GM12875 (cell line): ENCODE measurements at regions not wholly inside any gene's neighbourhood (a gene's known extent, or its start where the extent isn't known, plus 50 kb on each side); places are given as distances from the start of the nearest gene placed in this dataset.
"Not testable (repeated sequence)": the region's sequence is repeated elsewhere in the genome, so short reads cannot be mapped to it uniquely, and the experiment has no call there.

Source experiments
- H3K4me3 ChIP-seq: one replicate; pipeline ENCODE4 v1.5.1; 2011; ENCODE audit warnings: low read depth, low read length, control low read depth
- CTCF ChIP-seq: IDR thresholded peaks from 2 replicates; pipeline ENCODE4 v1.5.1; 2011; ENCODE audit warnings: low read depth, mild to moderate bottlenecking, control low read depth, inconsistent platforms, low read length, moderate library complexity, borderline replicate concordance; ENCODE audit not compliant: insufficient read depth

GRCh38 chrX:6990552-6991193 is 156.8 kb upstream of the STS start:
- H3K4me3 ChIP-seq = no peak overlapping the region
- no peak for TF ChIP-seq CTCF

- H3K4me3 ChIP-seq = no peak overlapping the region
- no peak for TF ChIP-seq CTCF
Observed at GRCh38 chrX:6989858-6990257, 157.7 kb upstream of the STS start.

GRCh38 chrX:6988694-6989093 is 158.8 kb upstream of the STS start:
- not testable (repeated sequence) for H3K4me3 ChIP-seq

GRCh38 chrX:6986915-6987314 is 160.6 kb upstream of the STS start:
- no peak for TF ChIP-seq CTCF
- H3K4me3 ChIP-seq = no peak overlapping the region

GRCh38 chrX:6985537-6985936 is 162.0 kb upstream of the STS start:
- H3K4me3 ChIP-seq = no peak overlapping the region
- no peak for TF ChIP-seq CTCF

GRCh38 chrX:6983207-6983955 is 164.1 kb upstream of the STS start:
- TF ChIP-seq CTCF = no peak
- no peak overlapping the region for H3K4me3 ChIP-seq

GRCh38 chrX:6981718-6982406 is 165.7 kb upstream of the STS start:
- TF ChIP-seq CTCF = no peak
- no peak overlapping the region for H3K4me3 ChIP-seq
